ENCODE measurements at regions not wholly inside any gene's neighbourhood (a gene's known extent, or its start where the extent isn't known, plus 50 kb on each side); places are given as distances from the start of the nearest gene placed in this dataset.

DNA sequence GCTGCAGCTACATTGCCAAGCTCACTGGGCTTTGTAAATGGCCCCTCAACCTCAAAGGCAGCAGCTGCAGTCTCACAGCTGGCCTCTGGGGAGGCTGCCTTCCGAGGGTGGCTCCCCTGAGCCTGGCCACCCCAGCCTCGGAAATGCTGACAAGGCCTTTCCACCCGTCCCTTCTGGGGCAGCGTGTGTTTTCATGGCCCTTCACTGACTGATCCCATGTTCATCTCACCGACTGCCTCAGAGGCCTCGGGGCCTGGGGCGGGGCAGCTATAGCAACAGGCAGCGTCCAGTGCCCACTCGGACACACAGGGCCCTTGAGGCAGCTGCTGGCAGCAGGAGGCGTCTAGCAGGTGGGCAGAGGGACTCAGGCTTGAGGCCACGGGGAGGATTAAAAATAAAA lies 149.7 kb downstream of the GLI2 start:
- no peak overlapping the region for H3K27ac ChIP-seq
- TF ChIP-seq ZFX (IDR thresholded peaks at IDR 0.05) (no peak), CTCF (conservative IDR thresholded peaks at IDR 0.05) (no peak)

DNA sequence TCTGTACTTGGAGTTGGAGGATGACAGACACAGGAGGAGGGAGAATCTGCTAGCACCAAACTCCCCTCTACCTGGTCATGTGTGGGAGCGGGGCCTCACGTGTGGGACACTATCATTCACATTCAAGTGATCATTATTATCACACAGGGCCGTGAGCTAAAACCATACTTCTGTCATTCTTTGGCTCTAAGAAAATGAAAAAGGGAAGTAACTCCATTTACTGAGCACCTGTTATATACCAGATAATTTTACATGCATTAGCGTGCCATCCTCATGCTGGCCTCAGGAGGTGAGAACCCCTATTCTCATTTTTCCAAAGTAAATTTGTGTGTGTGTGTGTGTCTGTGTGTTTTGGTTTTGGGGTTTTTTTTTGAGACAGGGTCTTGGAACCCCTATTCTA lies 150.1 kb downstream of the GLI2 start:
- TF ChIP-seq ZFX (IDR thresholded peaks at IDR 0.05) (no peak), CTCF (conservative IDR thresholded peaks at IDR 0.05) (no peak)
- H3K27ac ChIP-seq, result no peak overlapping the region

GRCh38 chr2:120886534-120887319 lies 151.1 kb downstream of the GLI2 start:
- H3K27ac ChIP-seq, result no peak overlapping the region
- TF ChIP-seq ZFX (IDR thresholded peaks at IDR 0.05) (no peak), CTCF (conservative IDR thresholded peaks at IDR 0.05) (no peak)

DNA sequence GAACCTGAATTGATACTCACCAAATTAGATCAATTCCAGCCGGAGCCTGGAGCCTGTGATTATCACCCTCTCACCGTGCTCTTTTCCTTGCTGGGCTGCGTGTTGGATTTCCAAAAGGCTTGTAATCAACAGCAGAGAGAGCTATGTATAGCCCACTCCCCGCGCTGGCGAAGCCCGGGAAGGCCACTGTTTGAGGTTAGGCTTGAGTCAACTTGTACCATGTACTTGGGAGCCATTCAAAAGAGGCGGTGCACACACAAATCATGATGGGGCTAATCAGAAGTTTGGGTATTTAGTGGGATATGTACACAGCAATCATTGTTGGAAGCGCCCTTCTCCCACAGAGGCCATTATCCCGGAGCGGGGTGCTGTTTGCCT lies 151.6 kb downstream of the GLI2 start:
- TF ChIP-seq CTCF (conservative IDR thresholded peaks at IDR 0.05), result no peak
- no peak for TF ChIP-seq ZFX (IDR thresholded peaks at IDR 0.05)
- H3K27ac ChIP-seq, result no peak overlapping the region

- TF ChIP-seq CTCF (conservative IDR thresholded peaks at IDR 0.05), result no peak
- no peak for TF ChIP-seq ZFX (IDR thresholded peaks at IDR 0.05)
- H3K27ac ChIP-seq, result no peak overlapping the region
Observed at GRCh38 chr2:120887741-120888231, 152.1 kb downstream of the GLI2 start.

GRCh38 chr2:120888851-120889250 lies 153.2 kb downstream of the GLI2 start:
- TF ChIP-seq ZFX (IDR thresholded peaks at IDR 0.05), result no peak
- TF ChIP-seq CTCF (conservative IDR thresholded peaks at IDR 0.05), result no peak
- H3K27ac ChIP-seq, result no peak overlapping the region

GRCh38 chr2:120889936-120890335 lies 154.3 kb downstream of the GLI2 start:
- H3K27ac ChIP-seq, result no peak overlapping the region
- TF ChIP-seq ZFX (IDR thresholded peaks at IDR 0.05) (no peak), CTCF (conservative IDR thresholded peaks at IDR 0.05) (no peak)

Measured in C4-2B (cell line).